Neural crest cell (in vitro differentiated cells): ENCODE measurements at regions not wholly inside any gene's neighbourhood (a gene's known extent, or its start where the extent isn't known, plus 50 kb on each side); places are given as distances from the start of the nearest gene placed in this dataset.

Source experiments
- DNase-seq: peaks from one replicate; pipeline ENCODE4 v3.0.0; 2021; ENCODE audit warnings: low read depth, mixed read lengths, low spot score
- H3K27ac Mint-ChIP-seq: one replicate; pipeline ENCODE4 v1.8.0; 2021; ENCODE audit warnings: mild to moderate bottlenecking, mixed read lengths; ENCODE audit not compliant: unreplicated experiment
- H3K27me3 Mint-ChIP-seq: 2 replicates; pipeline ENCODE4 v1.8.0; 2021; ENCODE audit warnings: low read depth, mild to moderate bottlenecking, mixed read lengths
- H3K36me3 Mint-ChIP-seq: 2 replicates; pipeline ENCODE4 v1.8.0; 2021; ENCODE audit warnings: low read depth, mild to moderate bottlenecking, mixed read lengths
- H3K4me1 Mint-ChIP-seq: 2 replicates; pipeline ENCODE4 v1.8.0; 2021; ENCODE audit warnings: mixed read lengths
- H3K4me3 Mint-ChIP-seq: one replicate; pipeline ENCODE4 v1.8.0; 2021; ENCODE audit warnings: mild to moderate bottlenecking, mixed read lengths
- H3K9me3 Mint-ChIP-seq: 2 replicates; pipeline ENCODE4 v1.8.0; 2021; ENCODE audit warnings: mixed read lengths
- CTCF ChIP-seq: fragments of 200-600 bp; sonication (generic); conservative IDR thresholded peaks from 2 replicates; pipeline ENCODE4 v1.5.0; 2021; ENCODE audit warnings: antibody characterized with exemption, mild to moderate bottlenecking

- Mint-ChIP-seq H3K27ac (no peak overlapping the region), H3K4me3 (no peak overlapping the region), H3K9me3 (no peaks in the 10 kb centered on the region), H3K4me1 (no peaks in the 10 kb centered on the region), H3K27me3 (peaks cover 3% of the 10 kb centered on the region), H3K36me3 (no peaks in the 10 kb centered on the region)
- no peak for DNase-seq
- TF ChIP-seq CTCF, result no peak
Measured at GRCh38 chr2:139067072-139067471, 286.9 kb upstream of the NXPH2 start.

- TF ChIP-seq CTCF, result no peak
- Mint-ChIP-seq H3K36me3 (no peaks in the 10 kb centered on the region), H3K9me3 (no peaks in the 10 kb centered on the region), H3K27me3 (peaks cover 3% of the 10 kb centered on the region), H3K4me3 (no peak overlapping the region), H3K27ac (no peak overlapping the region), H3K4me1 (no peaks in the 10 kb centered on the region)
- DNase-seq, result no peak
Measured at GRCh38 chr2:139064159-139064558, 284.0 kb upstream of the NXPH2 start.

GRCh38 chr2:139059617-139060016 is 279.4 kb upstream of the NXPH2 start:
- Mint-ChIP-seq H3K9me3 (no peaks in the 10 kb centered on the region), H3K36me3 (no peaks in the 10 kb centered on the region), H3K27ac (no peak overlapping the region), H3K4me1 (no peaks in the 10 kb centered on the region), H3K4me3 (no peak overlapping the region), H3K27me3 (peaks cover 3% of the 10 kb centered on the region)
- no peak for DNase-seq
- TF ChIP-seq CTCF, result no peak

GRCh38 chr2:139055202-139055601 is 275.0 kb upstream of the NXPH2 start:
- no peak for TF ChIP-seq CTCF
- Mint-ChIP-seq H3K4me3 (no peak overlapping the region), H3K9me3 (no peaks in the 10 kb centered on the region), H3K27ac (no peak overlapping the region), H3K36me3 (no peaks in the 10 kb centered on the region), H3K4me1 (no peaks in the 10 kb centered on the region), H3K27me3 (no peaks in the 10 kb centered on the region)
- no peak for DNase-seq

- DNase-seq, result no peak
- Mint-ChIP-seq H3K4me3 (no peak overlapping the region), H3K27ac (no peak overlapping the region), H3K4me1 (no peaks in the 10 kb centered on the region), H3K27me3 (no peaks in the 10 kb centered on the region), H3K9me3 (no peaks in the 10 kb centered on the region), H3K36me3 (no peaks in the 10 kb centered on the region)
- no peak for TF ChIP-seq CTCF
Measured at GRCh38 chr2:139048017-139048416, 267.8 kb upstream of the NXPH2 start.

GRCh38 chr2:139045524-139045923 is 265.3 kb upstream of the NXPH2 start:
- no peaks in the 10 kb centered on the region for H3K27me3 Mint-ChIP-seq
- H3K4me1 Mint-ChIP-seq, result no peaks in the 10 kb centered on the region
- H3K36me3 Mint-ChIP-seq, result no peaks in the 10 kb centered on the region
- TF ChIP-seq CTCF, result no peak
- H3K27ac Mint-ChIP-seq, result no peak overlapping the region
- no peaks in the 10 kb centered on the region for H3K9me3 Mint-ChIP-seq
- DNase-seq, result no peak
- H3K4me3 Mint-ChIP-seq, result no peak overlapping the region
